Natural killer cell (primary cell): ENCODE measurements at regions not wholly inside any gene's neighbourhood (a gene's known extent, or its start where the extent isn't known, plus 50 kb on each side); places are given as distances from the start of the nearest gene placed in this dataset.

Experiments used
- ATAC-seq, 3 donors: fragments of 150-1000 bp in 2 of 3; fragments of 200-7000 bp in 1 of 3; cut with Tn5 transposase; 1 replicate in 1 of 3; 2 replicates in 2 of 3; pipeline ENCODE4 v1.10.0; 2021; ENCODE audit warnings: mild to moderate bottlenecking in 2 of 3, moderate library complexity in 2 of 3
- DNase-seq, 2 donors: peaks; one replicate each; pipeline versions ENCODE4 v3.0.0 to v3.0.0-alpha.2; 2013 to 2021; ENCODE audit warnings: mixed read lengths in 1 of 2
- H3K27ac ChIP-seq: one replicate; pipeline ENCODE4 v1.5.1; 2013; ENCODE audit warnings: mild to moderate bottlenecking, low read length
- H3K27me3 ChIP-seq: one replicate; pipeline ENCODE4 v1.6.1; 2013; ENCODE audit warnings: low read length; ENCODE audit not compliant: control insufficient read depth, insufficient read depth
- H3K36me3 ChIP-seq: one replicate; pipeline ENCODE4 v1.6.1; 2013; ENCODE audit warnings: low read length; ENCODE audit not compliant: control insufficient read depth, insufficient read depth
- H3K4me1 ChIP-seq: one replicate; pipeline ENCODE4 v1.6.1; 2013; ENCODE audit warnings: low read length; ENCODE audit not compliant: control insufficient read depth, insufficient read depth
- H3K4me3 ChIP-seq: one replicate; pipeline ENCODE4 v1.5.1; 2013; ENCODE audit warnings: low read length
- H3K9me3 ChIP-seq: one replicate; pipeline ENCODE4 v1.6.1; 2013; ENCODE audit warnings: low read length; ENCODE audit not compliant: control insufficient read depth, insufficient read depth
- H3K27ac Mint-ChIP-seq, 2 donors: one replicate each; pipeline ENCODE4 v1.8.0; 2022; ENCODE audit warnings: mild to moderate bottlenecking in 2 of 2, mixed read lengths in 2 of 2, moderate library complexity in 1 of 2
- H3K27me3 Mint-ChIP-seq, 2 donors: one replicate each; pipeline ENCODE4 v1.8.0; 2022; ENCODE audit warnings: low read depth in 2 of 2, mixed read lengths in 2 of 2
- H3K36me3 Mint-ChIP-seq: one replicate; pipeline ENCODE4 v1.8.0; 2022; ENCODE audit warnings: mixed read lengths
- H3K4me1 Mint-ChIP-seq, 2 donors: one replicate each; pipeline ENCODE4 v1.8.0; 2022; ENCODE audit warnings: mixed read lengths in 2 of 2
- H3K4me3 Mint-ChIP-seq: one replicate; pipeline ENCODE4 v1.8.0; 2022; ENCODE audit warnings: mild to moderate bottlenecking, moderate library complexity, mixed read lengths
- H3K9me3 Mint-ChIP-seq, 2 donors: one replicate each; pipeline ENCODE4 v1.8.0; 2022; ENCODE audit warnings: mixed read lengths in 2 of 2
- CTCF ChIP-seq: fragments of 200-600 bp; IDR thresholded peaks from one replicate; pipeline ENCODE4 v1.8.0; 2022; ENCODE audit warnings: antibody characterized with exemption
- WGBS: methylation state at CpG from one replicate; pipeline ENCODE4 v1.1.7; 2013; ENCODE audit warnings: missing lambda C conversion rate; ENCODE audit not compliant: insufficient coverage; 5-methylcytosine and 5-hydroxymethylcytosine counted together
- intact Hi-C: fragments of 100-400 bp; cut with micrococcal nuclease; formaldehyde crosslinking; loops from one replicate; pipeline ENCODE4 v1.14.2; 2022

- TF ChIP-seq CTCF = no peak
Observed at GRCh38 chr13:73327579-73327978, 268.8 kb downstream of the KLF5 start.

GRCh38 chr13:73325723-73326558, 267.1 kb downstream of the KLF5 start:
- H3K27ac ChIP-seq = no peak overlapping the region
- H3K27me3 ChIP-seq = peaks cover 3% of the 10 kb centered on the region
- no peak for TF ChIP-seq CTCF
- no peaks in the 10 kb centered on the region for H3K36me3 ChIP-seq
- Mint-ChIP-seq H3K27me3 (no peaks in the 10 kb centered on the region), H3K27ac (no peak overlapping the region), H3K4me1 (no peaks in the 10 kb centered on the region), H3K36me3 (no peaks in the 10 kb centered on the region), H3K4me3 (no peak overlapping the region), H3K9me3 (peaks cover under 1 to 2% of the 10 kb centered on the region in 2 donors)
- no peak for ATAC-seq
- no peaks in the 10 kb centered on the region for H3K9me3 ChIP-seq
- WGBS = 86% methylated on average over 5 of the region's 7 CpGs
- no peak overlapping the region for H3K4me3 ChIP-seq
- intact Hi-C loops = no loop called here
- no peak for DNase-seq
- H3K4me1 ChIP-seq = no peaks in the 10 kb centered on the region

More at GRCh38 chr13:73327579-73327978, 268.8 kb downstream of the KLF5 start:
- no peaks in the 10 kb centered on the region for H3K27me3 Mint-ChIP-seq
- H3K4me1 Mint-ChIP-seq = no peaks in the 10 kb centered on the region
- H3K4me1 ChIP-seq = no peaks in the 10 kb centered on the region
- H3K36me3 Mint-ChIP-seq = no peaks in the 10 kb centered on the region
- H3K9me3 Mint-ChIP-seq = peaks cover 2 to 5% of the 10 kb centered on the region in 2 donors
- intact Hi-C loops = no loop called here
- no peaks in the 10 kb centered on the region for H3K36me3 ChIP-seq
- H3K4me3 ChIP-seq = no peak overlapping the region
- ATAC-seq (no peak), DNase-seq (no peak)
- no peak overlapping the region for H3K4me3 Mint-ChIP-seq
- no peaks in the 10 kb centered on the region for H3K9me3 ChIP-seq
- H3K27me3 ChIP-seq = peaks cover 3% of the 10 kb centered on the region
- H3K27ac Mint-ChIP-seq = no peak overlapping the region
- 90% methylated on average over 2 of the region's 4 CpGs for WGBS
- no peak overlapping the region for H3K27ac ChIP-seq

GRCh38 chr13:73324842-73325722, 266.3 kb downstream of the KLF5 start:
- TF ChIP-seq CTCF = no peak
- DNase-seq = no peak
- H3K36me3 ChIP-seq = no peaks in the 10 kb centered on the region
- ATAC-seq = no peak
- H3K4me3 Mint-ChIP-seq = no peak overlapping the region
- no peaks in the 10 kb centered on the region for H3K27me3 Mint-ChIP-seq
- H3K4me3 ChIP-seq = no peak overlapping the region
- H3K4me1 ChIP-seq = no peaks in the 10 kb centered on the region
- H3K36me3 Mint-ChIP-seq = no peaks in the 10 kb centered on the region
- H3K27ac Mint-ChIP-seq = no peak overlapping the region
- H3K4me1 Mint-ChIP-seq = no peaks in the 10 kb centered on the region
- no peak overlapping the region for H3K27ac ChIP-seq
- peaks cover 0 to 2% of the 10 kb centered on the region in 2 donors for H3K9me3 Mint-ChIP-seq
- H3K9me3 ChIP-seq = no peaks in the 10 kb centered on the region
- intact Hi-C loops = no loop called here
- 86% methylated on average over 7 of the region's 10 CpGs for WGBS
- H3K27me3 ChIP-seq = peaks cover 3% of the 10 kb centered on the region
